HL-60 (cell line): ENCODE measurements at regions not wholly inside any gene's neighbourhood (a gene's known extent, or its start where the extent isn't known, plus 50 kb on each side); places are given as distances from the start of the nearest gene placed in this dataset.
"Not testable (repeated sequence)": the region's sequence is repeated elsewhere in the genome, so short reads cannot be mapped to it uniquely, and the experiment has no call there.

Experiments
- POLR2AphosphoS5 ChIP-seq: IDR thresholded peaks from 2 replicates; pipeline ENCODE4 v1.6.1; 2012; ENCODE audit warnings: low read depth
- TF ChIP-seq, protein P1 (sequence below): IDR thresholded peaks from one replicate; pipeline ENCODE4 v1.5.1; 2011; ENCODE audit warnings: low read length, control low read depth, inconsistent platforms; ENCODE audit not compliant: insufficient read depth
- TF ChIP-seq, protein P2 (sequence below): IDR thresholded peaks from 2 replicates; pipeline ENCODE4 v1.6.1; 2012; ENCODE audit warnings: low read depth; ENCODE audit not compliant: insufficient replicate concordance

DNA sequence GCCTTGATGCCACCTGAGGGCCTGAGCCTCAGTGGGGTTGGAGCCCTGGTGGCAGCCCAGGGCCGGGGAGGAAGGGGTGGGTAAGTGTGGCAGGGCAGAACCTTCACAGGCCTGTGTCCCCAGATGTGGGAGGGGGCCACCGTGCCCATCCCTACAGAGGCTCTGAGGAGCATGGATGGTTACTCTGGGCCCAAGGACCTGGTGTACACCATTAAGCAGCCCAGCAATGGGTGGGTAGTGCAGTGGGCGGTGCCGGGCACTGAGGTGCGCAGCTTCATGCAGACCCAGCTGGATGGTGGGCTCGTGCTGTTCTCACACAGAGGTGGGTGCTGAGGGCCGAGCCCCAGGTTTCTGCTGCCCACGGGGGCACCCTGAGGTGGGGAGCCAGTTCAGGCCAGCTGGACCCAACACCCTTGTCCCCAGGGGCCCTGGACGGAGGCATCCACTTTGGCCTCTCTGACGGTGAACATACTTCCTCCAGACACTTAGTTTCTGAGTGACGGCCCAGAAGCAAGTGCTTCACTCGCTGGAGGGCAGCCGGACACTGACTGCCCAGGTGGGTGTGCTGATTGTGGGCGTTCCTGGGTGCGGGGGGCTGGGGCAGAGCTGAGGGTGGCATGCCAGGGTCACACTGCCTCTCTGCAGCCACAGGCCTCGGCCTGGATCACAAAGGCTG is 179.1 kb upstream of the AKAP13 start:
- TF ChIP-seq, protein P1, sequence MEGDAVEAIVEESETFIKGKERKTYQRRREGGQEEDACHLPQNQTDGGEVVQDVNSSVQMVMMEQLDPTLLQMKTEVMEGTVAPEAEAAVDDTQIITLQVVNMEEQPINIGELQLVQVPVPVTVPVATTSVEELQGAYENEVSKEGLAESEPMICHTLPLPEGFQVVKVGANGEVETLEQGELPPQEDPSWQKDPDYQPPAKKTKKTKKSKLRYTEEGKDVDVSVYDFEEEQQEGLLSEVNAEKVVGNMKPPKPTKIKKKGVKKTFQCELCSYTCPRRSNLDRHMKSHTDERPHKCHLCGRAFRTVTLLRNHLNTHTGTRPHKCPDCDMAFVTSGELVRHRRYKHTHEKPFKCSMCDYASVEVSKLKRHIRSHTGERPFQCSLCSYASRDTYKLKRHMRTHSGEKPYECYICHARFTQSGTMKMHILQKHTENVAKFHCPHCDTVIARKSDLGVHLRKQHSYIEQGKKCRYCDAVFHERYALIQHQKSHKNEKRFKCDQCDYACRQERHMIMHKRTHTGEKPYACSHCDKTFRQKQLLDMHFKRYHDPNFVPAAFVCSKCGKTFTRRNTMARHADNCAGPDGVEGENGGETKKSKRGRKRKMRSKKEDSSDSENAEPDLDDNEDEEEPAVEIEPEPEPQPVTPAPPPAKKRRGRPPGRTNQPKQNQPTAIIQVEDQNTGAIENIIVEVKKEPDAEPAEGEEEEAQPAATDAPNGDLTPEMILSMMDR = not testable (repeated sequence)
- not testable (repeated sequence) for TF ChIP-seq POLR2AphosphoS5
- TF ChIP-seq, protein P2, sequence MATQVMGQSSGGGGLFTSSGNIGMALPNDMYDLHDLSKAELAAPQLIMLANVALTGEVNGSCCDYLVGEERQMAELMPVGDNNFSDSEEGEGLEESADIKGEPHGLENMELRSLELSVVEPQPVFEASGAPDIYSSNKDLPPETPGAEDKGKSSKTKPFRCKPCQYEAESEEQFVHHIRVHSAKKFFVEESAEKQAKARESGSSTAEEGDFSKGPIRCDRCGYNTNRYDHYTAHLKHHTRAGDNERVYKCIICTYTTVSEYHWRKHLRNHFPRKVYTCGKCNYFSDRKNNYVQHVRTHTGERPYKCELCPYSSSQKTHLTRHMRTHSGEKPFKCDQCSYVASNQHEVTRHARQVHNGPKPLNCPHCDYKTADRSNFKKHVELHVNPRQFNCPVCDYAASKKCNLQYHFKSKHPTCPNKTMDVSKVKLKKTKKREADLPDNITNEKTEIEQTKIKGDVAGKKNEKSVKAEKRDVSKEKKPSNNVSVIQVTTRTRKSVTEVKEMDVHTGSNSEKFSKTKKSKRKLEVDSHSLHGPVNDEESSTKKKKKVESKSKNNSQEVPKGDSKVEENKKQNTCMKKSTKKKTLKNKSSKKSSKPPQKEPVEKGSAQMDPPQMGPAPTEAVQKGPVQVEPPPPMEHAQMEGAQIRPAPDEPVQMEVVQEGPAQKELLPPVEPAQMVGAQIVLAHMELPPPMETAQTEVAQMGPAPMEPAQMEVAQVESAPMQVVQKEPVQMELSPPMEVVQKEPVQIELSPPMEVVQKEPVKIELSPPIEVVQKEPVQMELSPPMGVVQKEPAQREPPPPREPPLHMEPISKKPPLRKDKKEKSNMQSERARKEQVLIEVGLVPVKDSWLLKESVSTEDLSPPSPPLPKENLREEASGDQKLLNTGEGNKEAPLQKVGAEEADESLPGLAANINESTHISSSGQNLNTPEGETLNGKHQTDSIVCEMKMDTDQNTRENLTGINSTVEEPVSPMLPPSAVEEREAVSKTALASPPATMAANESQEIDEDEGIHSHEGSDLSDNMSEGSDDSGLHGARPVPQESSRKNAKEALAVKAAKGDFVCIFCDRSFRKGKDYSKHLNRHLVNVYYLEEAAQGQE = not testable (repeated sequence)
